Mesenchymal stem cell (in vitro differentiated cells and primary cell): ENCODE measurements at regions not wholly inside any gene's neighbourhood (a gene's known extent, or its start where the extent isn't known, plus 50 kb on each side); places are given as distances from the start of the nearest gene placed in this dataset.

Experiments
- DNase-seq: peaks from one replicate; pipeline ENCODE4 v3.0.0-alpha.2; 2013
- H2AFZ ChIP-seq: one replicate; pipeline ENCODE4 v1.6.1; 2013; ENCODE audit warnings: low read depth, mild to moderate bottlenecking, control low read depth, inconsistent platforms, low read length, moderate library complexity
- H2AK5ac ChIP-seq: 2 replicates; pipeline ENCODE4 v1.6.1; 2013; ENCODE audit warnings: low read length, moderate library complexity, mild to moderate bottlenecking, inconsistent platforms; ENCODE audit not compliant: severe bottlenecking
- H2BK120ac ChIP-seq: one replicate; pipeline ENCODE4 v1.6.1; 2013; ENCODE audit warnings: low read depth, mild to moderate bottlenecking, inconsistent platforms, low read length, moderate library complexity
- H2BK12ac ChIP-seq, 2 experiments: one replicate each; pipeline ENCODE4 v1.6.1; 2013; ENCODE audit warnings: inconsistent platforms in 2 of 2, low read length in 2 of 2, mild to moderate bottlenecking in 2 of 2, moderate library complexity in 2 of 2, control low read depth in 1 of 2
- H2BK15ac ChIP-seq: one replicate; pipeline ENCODE4 v1.6.1; 2013; ENCODE audit warnings: mild to moderate bottlenecking, low read depth, inconsistent platforms; ENCODE audit not compliant: poor library complexity, severe bottlenecking
- H2BK5ac ChIP-seq: 2 replicates; pipeline ENCODE4 v1.6.1; 2013; ENCODE audit warnings: low read depth, mild to moderate bottlenecking, low read length, control low read depth, inconsistent platforms; ENCODE audit not compliant: poor library complexity, severe bottlenecking
- H3K14ac ChIP-seq, 2 experiments: one replicate each; pipeline ENCODE4 v1.6.1; 2013; ENCODE audit warnings: inconsistent platforms in 2 of 2, low read length in 2 of 2, control low read depth in 1 of 2, mild to moderate bottlenecking in 1 of 2, moderate library complexity in 1 of 2
- H3K18ac ChIP-seq, 2 experiments: one replicate each; pipeline ENCODE4 v1.6.1; 2013; ENCODE audit warnings: inconsistent platforms in 2 of 2, low read length in 2 of 2, control low read depth in 1 of 2, low read depth in 1 of 2, mild to moderate bottlenecking in 1 of 2
- H3K23ac ChIP-seq, 2 experiments: one replicate each; pipeline ENCODE4 v1.6.1; 2013; ENCODE audit warnings: inconsistent platforms in 2 of 2, low read length in 2 of 2, mild to moderate bottlenecking in 2 of 2, moderate library complexity in 2 of 2, control low read depth in 1 of 2
- H3K27ac ChIP-seq: 2 replicates; pipeline ENCODE4 v1.5.1; 2013; ENCODE audit warnings: mild to moderate bottlenecking, moderate library complexity, low read length, control low read depth, inconsistent platforms; ENCODE audit not compliant: poor library complexity, severe bottlenecking
- H3K27me3 ChIP-seq, 2 experiments: 2 replicates each; pipeline versions ENCODE4 v1.6.1 to v1.7.0; 2013; ENCODE audit warnings: low read length in 2 of 2, mild to moderate bottlenecking in 2 of 2, moderate library complexity in 2 of 2, control low read depth in 1 of 2, inconsistent platforms in 1 of 2; ENCODE audit not compliant: control insufficient read depth in 1 of 2, insufficient read depth in 1 of 2
- H3K36me3 ChIP-seq, 2 experiments: 2 replicates each; pipeline versions ENCODE4 v1.6.1 to v1.7.0; 2013; ENCODE audit warnings: low read length in 2 of 2, control low read depth in 1 of 2, inconsistent platforms in 1 of 2, low read depth in 1 of 2, mild to moderate bottlenecking in 1 of 2; ENCODE audit not compliant: insufficient read depth in 2 of 2, control insufficient read depth in 1 of 2
- H3K4ac ChIP-seq, 2 experiments: one replicate each; pipeline ENCODE4 v1.6.1; 2013; ENCODE audit warnings: inconsistent platforms in 2 of 2, low read length in 2 of 2, mild to moderate bottlenecking in 2 of 2, moderate library complexity in 2 of 2, control low read depth in 1 of 2, low read depth in 1 of 2
- H3K4me1 ChIP-seq: 2 replicates; pipeline ENCODE4 v1.6.1; 2013; ENCODE audit warnings: low read depth, low read length, control low read depth; ENCODE audit not compliant: control insufficient read depth, insufficient read depth
- H3K4me2 ChIP-seq: 2 replicates; pipeline ENCODE4 v1.6.1; 2013; ENCODE audit warnings: low read length, mild to moderate bottlenecking, inconsistent platforms; ENCODE audit not compliant: poor library complexity, severe bottlenecking
- H3K4me3 ChIP-seq, 2 experiments: 2 replicates each; pipeline versions ENCODE4 v1.5.1 to v1.7.0; 2013; ENCODE audit warnings: low read length in 2 of 2, mild to moderate bottlenecking in 2 of 2, control low read depth in 1 of 2, low read depth in 1 of 2; ENCODE audit not compliant: insufficient read depth in 1 of 2
- H3K79me1 ChIP-seq: replicated peaks from 2 replicates; pipeline ENCODE4 v1.6.1; 2013; ENCODE audit warnings: mild to moderate bottlenecking, control low read depth, low read length, inconsistent platforms; ENCODE audit not compliant: poor library complexity, severe bottlenecking
- H3K9ac ChIP-seq: 2 replicates; pipeline ENCODE4 v1.7.0; 2013; ENCODE audit warnings: mild to moderate bottlenecking, low read length, moderate library complexity
- H3K9me3 ChIP-seq: 2 replicates; pipeline ENCODE4 v1.7.0; 2013; ENCODE audit warnings: mild to moderate bottlenecking, low read length; ENCODE audit not compliant: control insufficient read depth
- H4K8ac ChIP-seq: one replicate; pipeline ENCODE4 v1.6.1; 2013; ENCODE audit warnings: inconsistent platforms, mild to moderate bottlenecking, low read length, moderate library complexity
- H4K91ac ChIP-seq: one replicate; pipeline ENCODE4 v1.6.1; 2013; ENCODE audit warnings: mild to moderate bottlenecking, low read length, inconsistent platforms
- WGBS: methylation state at CpG from one replicate; pipeline ENCODE4 v1.1.7; 2013; ENCODE audit warnings: mixed read lengths; 5-methylcytosine and 5-hydroxymethylcytosine counted together

GRCh38 chr4:155033604-155034003, 174.8 kb upstream of the NPY2R start:
- no peak overlapping the region for H2BK15ac ChIP-seq
- H3K79me1 ChIP-seq, result no peaks in the 10 kb centered on the region
- no peak overlapping the region for H2BK12ac ChIP-seq
- H2AK5ac ChIP-seq, result no peak overlapping the region
- H3K9ac ChIP-seq, result no peak overlapping the region
- 56% methylated on average over 4 of the region's 4 CpGs for WGBS
- no peak overlapping the region for H4K91ac ChIP-seq
- no peak overlapping the region for H4K8ac ChIP-seq
- H3K18ac ChIP-seq, result no peak overlapping the region
- no peak overlapping the region for H3K4me2 ChIP-seq
- H3K23ac ChIP-seq, result no peak overlapping the region
- H3K36me3 ChIP-seq, result no peaks in the 10 kb centered on the region
- no peaks in the 10 kb centered on the region for H3K27me3 ChIP-seq
- no peak overlapping the region for H2BK5ac ChIP-seq
- H3K4me1 ChIP-seq, result no peaks in the 10 kb centered on the region
- no peak overlapping the region for H2BK120ac ChIP-seq
- no peak overlapping the region for H3K14ac ChIP-seq
- no peak overlapping the region for H3K27ac ChIP-seq
- H3K9me3 ChIP-seq, result peaks cover 3% of the 10 kb centered on the region
- DNase-seq, result no peak
- H3K4ac ChIP-seq, result no peak overlapping the region
- no peak overlapping the region for H3K4me3 ChIP-seq
- no peak overlapping the region for H2AFZ ChIP-seq

- H3K4me1 ChIP-seq, result no peaks in the 10 kb centered on the region
- no peak overlapping the region for H3K14ac ChIP-seq
- H4K8ac ChIP-seq, result no peak overlapping the region
- H3K18ac ChIP-seq, result no peak overlapping the region
- no peak overlapping the region for H3K23ac ChIP-seq
- no peaks in the 10 kb centered on the region for H3K79me1 ChIP-seq
- H3K4me2 ChIP-seq, result no peak overlapping the region
- H2BK15ac ChIP-seq, result no peak overlapping the region
- no peak overlapping the region for H3K9ac ChIP-seq
- no peak overlapping the region for H2AK5ac ChIP-seq
- H2BK5ac ChIP-seq, result no peak overlapping the region
- no peaks in the 10 kb centered on the region for H3K36me3 ChIP-seq
- no peaks in the 10 kb centered on the region for H3K27me3 ChIP-seq
- no peak overlapping the region for H2AFZ ChIP-seq
- H4K91ac ChIP-seq, result no peak overlapping the region
- no peak overlapping the region for H3K4me3 ChIP-seq
- no peak overlapping the region for H3K27ac ChIP-seq
- no peak overlapping the region for H3K4ac ChIP-seq
- H2BK12ac ChIP-seq, result no peak overlapping the region
- peaks cover 3% of the 10 kb centered on the region for H3K9me3 ChIP-seq
- WGBS, result no CpG with 5 or more reads among the region's 1 CpG
- DNase-seq, result no peak
- no peak overlapping the region for H2BK120ac ChIP-seq
These were observed 171.4 kb upstream of the NPY2R start for GRCh38 chr4:155037031-155037430.

GRCh38 chr4:155038459-155038858, 170.0 kb upstream of the NPY2R start:
- DNase-seq, result no peak
- WGBS, result no CpG with 5 or more reads among the region's 1 CpG
- no peaks in the 10 kb centered on the region for H3K79me1 ChIP-seq
- no peak overlapping the region for H3K18ac ChIP-seq
- no peak overlapping the region for H3K23ac ChIP-seq
- H3K36me3 ChIP-seq, result no peaks in the 10 kb centered on the region
- H2BK120ac ChIP-seq, result no peak overlapping the region
- H3K4me2 ChIP-seq, result no peak overlapping the region
- peaks cover 3% of the 10 kb centered on the region for H3K9me3 ChIP-seq
- H2BK12ac ChIP-seq, result no peak overlapping the region
- no peak overlapping the region for H2BK5ac ChIP-seq
- no peaks in the 10 kb centered on the region for H3K27me3 ChIP-seq
- no peak overlapping the region for H3K9ac ChIP-seq
- no peak overlapping the region for H2AFZ ChIP-seq
- no peak overlapping the region for H2BK15ac ChIP-seq
- H3K4me1 ChIP-seq, result no peaks in the 10 kb centered on the region
- no peak overlapping the region for H2AK5ac ChIP-seq
- H3K27ac ChIP-seq, result no peak overlapping the region
- H3K4ac ChIP-seq, result no peak overlapping the region
- H4K91ac ChIP-seq, result no peak overlapping the region
- H3K14ac ChIP-seq, result no peak overlapping the region
- H4K8ac ChIP-seq, result no peak overlapping the region
- H3K4me3 ChIP-seq, result no peak overlapping the region

GRCh38 chr4:155039162-155039561, 169.3 kb upstream of the NPY2R start:
- Histone ChIP-seq H3K4me3 (no peak overlapping the region), H3K36me3 (no peaks in the 10 kb centered on the region), H2BK120ac (no peak overlapping the region), H3K9ac (no peak overlapping the region), H3K4me1 (no peaks in the 10 kb centered on the region), H3K9me3 (peaks cover 3% of the 10 kb centered on the region), H3K4me2 (no peak overlapping the region), H2BK5ac (no peak overlapping the region), H3K79me1 (no peaks in the 10 kb centered on the region), H4K8ac (no peak overlapping the region), H3K27me3 (no peaks in the 10 kb centered on the region), H3K23ac (no peak overlapping the region), H3K27ac (no peak overlapping the region), H3K18ac (no peak overlapping the region), H3K4ac (no peak overlapping the region), H2BK15ac (no peak overlapping the region), H4K91ac (no peak overlapping the region), H2AFZ (no peak overlapping the region), H3K14ac (no peak overlapping the region), H2BK12ac (no peak overlapping the region), H2AK5ac (no peak overlapping the region)
- no peak for DNase-seq
